NCI-H146 treated with DMSO at 0.1 percent for 48 hours (cell line): ENCODE measurements at regions not wholly inside any gene's neighbourhood (a gene's known extent, or its start where the extent isn't known, plus 50 kb on each side); places are given as distances from the start of the nearest gene placed in this dataset.
A peak's percentile ranks its signal among the peaks of the same experiment; 100 is the strongest.

Experiments
- DNase-seq: peaks from one replicate; lab custom pipeline; 2025; ENCODE audit not compliant: unreplicated experiment; lab: John Stamatoyannopoulos, UW

- no peak for DNase-seq
Observed at GRCh38 chrX:39613997-39614679, 483.6 kb downstream of the BCOR start.

DNA sequence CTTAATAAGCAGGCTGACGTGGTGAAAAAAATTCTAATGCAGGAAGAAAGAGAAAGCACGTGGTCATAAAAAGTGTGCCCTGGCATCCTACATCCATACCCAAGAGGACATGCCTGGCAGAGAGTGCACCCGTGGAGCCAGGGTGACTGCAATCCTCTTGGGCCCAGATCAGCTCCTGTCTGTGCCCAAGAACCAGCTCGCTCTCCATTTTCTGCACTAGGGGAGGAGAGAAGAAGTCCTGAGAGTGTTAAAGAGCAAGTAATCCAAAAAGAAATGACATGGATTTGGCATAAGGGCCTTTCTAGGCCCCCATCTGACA, 483.1 kb downstream of the BCOR start:
- DNase-seq: no peak

GRCh38 chrX:39616098-39616729, 481.5 kb downstream of the BCOR start:
- DNase-seq: no peak

DNA sequence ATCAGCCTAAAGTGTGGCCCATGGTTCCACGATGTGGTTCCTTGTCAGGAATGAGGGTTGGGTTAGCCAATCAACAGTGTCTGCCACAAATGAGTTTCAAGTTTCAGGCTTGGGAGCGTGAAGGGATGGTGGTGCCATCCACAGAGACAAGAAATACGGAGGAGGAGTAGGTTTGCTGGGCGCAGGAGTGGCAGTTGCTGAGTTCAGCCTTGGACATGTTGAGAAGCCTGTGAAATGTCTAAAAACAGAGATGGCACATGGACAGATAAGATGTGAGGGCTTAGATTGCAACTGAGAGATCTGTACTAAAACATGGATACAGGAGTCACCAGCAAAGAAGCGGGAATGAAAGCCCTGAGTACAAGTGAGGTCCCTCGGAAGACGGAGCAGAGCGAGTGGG, 481.0 kb downstream of the BCOR start:
- no peak for DNase-seq

- no peak for DNase-seq
Observed at GRCh38 chrX:39618178-39618577, 479.6 kb downstream of the BCOR start.

DNA sequence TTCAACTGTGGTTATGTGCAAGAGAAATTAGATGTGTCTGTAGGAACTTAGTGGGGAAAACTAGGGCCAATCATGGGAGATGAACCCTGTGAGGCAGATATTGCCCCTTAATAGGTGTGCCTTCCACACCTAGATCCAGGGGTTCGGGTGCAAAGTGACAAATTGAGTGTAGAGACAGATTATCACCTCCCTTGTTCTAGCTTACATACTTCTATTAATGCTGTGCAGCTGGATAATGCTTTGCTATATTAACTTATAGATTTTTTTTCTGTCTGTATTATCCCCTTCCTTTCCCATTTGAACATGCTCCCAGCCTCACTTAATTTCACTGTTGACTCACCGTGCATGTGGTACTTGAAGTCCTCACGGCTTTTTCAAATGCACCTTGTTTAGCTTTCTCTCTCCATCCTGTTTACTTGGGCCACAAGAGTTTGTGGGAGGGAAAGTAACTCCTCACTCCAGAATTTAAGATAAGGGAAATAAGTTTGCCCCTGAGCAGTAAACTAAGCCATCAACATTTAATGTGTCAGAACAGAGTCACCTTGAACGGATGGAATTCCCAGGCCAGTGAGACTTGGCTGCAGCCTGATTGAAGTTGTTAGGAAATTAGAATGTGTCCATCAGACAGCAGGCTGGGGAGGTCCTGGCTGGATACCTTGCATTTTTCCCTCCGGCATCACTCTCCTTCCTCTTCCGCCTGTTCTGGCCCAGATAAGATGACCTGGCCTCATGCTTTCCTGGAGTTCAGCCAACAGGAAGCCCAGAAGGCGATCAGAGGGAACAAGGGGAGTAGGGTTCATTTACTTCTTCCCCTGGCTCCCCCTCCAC, 478.4 kb downstream of the BCOR start:
- no peak for DNase-seq

DNA sequence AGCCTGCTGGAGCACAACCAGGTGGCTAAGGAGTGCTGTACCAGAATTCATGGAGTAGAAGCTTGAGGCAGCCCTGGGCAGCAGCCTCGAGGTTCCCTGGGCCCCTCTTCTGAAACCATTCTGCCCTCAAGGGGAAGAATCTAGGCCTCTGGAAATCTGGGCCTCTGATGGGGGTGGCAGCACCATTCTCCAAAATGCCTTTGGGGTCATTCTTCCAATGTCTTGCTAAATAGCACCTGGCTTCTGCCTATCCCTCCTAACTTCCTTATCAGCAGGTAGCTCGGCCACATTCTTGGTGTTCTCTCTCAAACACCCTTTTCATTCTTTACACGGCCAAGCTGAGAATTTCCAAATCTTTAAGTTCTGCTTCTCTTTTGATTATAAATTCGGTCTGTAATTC, 473.6 kb downstream of the BCOR start:
- no peak for DNase-seq

DNA sequence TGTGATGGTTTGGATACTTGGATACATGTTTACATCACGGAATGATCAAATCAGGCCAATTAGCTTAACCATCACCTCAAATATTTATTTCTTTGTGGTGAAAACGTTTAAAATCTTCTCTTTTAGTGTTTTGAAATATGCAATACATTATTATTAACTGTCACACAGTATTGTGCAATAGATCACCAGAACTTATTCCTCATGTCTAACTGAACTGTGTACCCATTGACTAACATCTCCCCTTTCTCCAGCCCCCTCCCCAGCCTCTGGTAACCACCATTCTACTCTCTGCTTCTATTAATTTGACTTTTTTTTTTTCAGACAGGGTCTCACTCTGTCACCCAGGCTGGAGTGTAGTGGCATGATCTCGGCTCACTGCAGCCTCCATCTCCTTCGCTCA, 471.9 kb downstream of the BCOR start:
- no peak for DNase-seq

DNA sequence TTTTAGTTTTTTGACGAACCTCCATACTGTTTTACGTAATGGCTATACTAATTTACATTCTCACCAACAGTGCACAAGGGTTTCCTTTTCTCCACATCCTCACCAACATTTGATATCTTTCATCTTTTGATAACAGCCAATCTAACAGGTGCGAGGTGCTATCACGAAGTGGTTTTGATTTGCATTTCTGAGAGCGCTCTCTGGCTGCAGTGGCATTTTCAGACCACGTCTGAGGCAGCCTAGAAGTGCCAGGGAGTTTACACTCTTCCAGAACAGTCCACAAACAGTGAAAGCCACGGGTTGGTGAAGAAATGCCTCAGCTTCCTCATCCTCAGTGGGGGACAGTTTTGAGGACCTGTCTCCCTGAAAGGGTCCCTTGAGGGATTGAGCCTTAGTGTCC, 471.0 kb downstream of the BCOR start:
- DNase-seq: no peak

DNA sequence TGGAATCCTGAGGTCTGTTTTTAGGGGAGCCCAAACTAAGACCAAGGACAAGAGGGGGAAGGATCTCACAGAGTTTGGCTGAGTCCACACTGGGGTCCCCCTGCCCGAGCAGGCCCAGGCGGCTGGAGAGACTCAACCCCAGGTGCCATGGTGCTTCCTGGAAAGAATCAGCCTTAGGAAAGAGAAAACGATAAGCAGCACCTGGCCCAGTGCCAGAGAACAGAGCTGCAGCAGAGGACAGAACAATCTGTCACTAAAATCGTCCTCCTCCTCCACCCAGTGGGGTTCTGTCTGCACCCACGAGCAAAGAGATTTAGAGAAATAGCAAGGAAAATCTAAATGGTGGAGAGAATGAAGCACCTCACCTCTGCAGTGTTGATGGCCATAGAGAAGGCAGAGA, 470.5 kb downstream of the BCOR start:
- DNase-seq: no peak

- no peak for DNase-seq
Observed at GRCh38 chrX:39629001-39629400, 468.8 kb downstream of the BCOR start.

GRCh38 chrX:39630344-39630743, 467.4 kb downstream of the BCOR start:
- no peak for DNase-seq

GRCh38 chrX:39631276-39632229, 466.2 kb downstream of the BCOR start:
- no peak for DNase-seq

DNA sequence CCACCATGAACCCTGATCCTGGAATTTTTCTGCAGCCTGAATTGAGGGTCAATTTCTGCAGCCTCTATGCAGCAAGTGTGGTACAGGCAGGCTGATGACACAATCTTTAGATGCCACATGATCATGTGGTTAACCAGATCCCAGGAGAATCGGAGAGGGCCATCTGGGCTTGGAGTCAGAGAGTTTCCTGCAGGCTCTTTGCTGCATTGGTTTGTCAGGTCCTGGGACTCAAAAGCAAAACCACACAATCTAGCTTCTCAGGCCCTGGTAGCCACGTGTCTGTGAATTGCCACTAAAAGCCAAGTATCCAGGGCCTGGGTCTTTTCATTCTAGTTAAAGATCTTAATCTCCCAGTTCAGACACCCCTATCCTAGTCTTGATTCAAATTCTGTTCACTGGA, 464.5 kb downstream of the BCOR start:
- DNase-seq: no peak

- DNase-seq: no peak
Observed at GRCh38 chrX:39636481-39636880, 461.3 kb downstream of the BCOR start.

DNA sequence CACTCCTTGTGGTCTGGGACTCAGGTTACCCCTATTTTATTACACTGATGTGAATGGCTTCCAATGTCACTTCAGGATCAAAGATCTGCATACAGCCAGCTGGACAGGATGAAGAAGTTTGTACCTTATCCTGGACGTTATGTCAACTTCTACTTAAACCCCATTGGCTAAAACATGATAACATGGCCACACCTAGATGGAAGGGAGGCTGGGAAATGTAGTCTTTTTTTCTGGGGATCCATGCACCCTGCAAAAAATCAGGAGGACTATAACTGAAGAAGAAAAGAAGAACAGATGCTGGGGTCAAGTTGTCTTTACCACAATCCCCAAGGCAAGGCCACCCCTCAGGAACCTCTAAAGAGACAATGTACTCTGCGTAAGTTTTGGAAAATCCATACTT, 459.2 kb downstream of the BCOR start:
- DNase-seq: no peak

DNA sequence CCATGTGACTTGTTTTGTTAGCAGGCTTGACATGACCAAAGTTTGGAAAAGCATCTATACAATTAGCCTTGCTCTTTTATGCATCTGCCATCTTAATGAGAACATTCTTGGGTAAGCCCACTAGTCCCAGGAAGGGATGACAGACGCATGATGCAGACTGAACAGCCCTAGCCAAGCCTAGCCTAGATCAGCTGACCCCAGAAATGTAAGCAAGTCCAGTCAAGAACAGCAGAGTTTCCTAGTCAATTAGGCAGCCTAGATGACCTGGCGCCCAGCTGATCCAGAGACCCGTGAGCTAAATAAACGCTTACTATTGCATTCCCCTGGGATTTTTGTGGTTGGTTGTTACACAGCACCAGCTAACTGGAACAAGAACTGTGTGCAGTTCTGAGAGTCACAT, 457.9 kb downstream of the BCOR start:
- no peak for DNase-seq

GRCh38 chrX:39640866-39641265, 456.9 kb downstream of the BCOR start:
- DNase-seq: no peak

- peak; percentile 42 for DNase-seq
Observed at GRCh38 chrX:39642071-39642470, 455.7 kb downstream of the BCOR start.

DNA sequence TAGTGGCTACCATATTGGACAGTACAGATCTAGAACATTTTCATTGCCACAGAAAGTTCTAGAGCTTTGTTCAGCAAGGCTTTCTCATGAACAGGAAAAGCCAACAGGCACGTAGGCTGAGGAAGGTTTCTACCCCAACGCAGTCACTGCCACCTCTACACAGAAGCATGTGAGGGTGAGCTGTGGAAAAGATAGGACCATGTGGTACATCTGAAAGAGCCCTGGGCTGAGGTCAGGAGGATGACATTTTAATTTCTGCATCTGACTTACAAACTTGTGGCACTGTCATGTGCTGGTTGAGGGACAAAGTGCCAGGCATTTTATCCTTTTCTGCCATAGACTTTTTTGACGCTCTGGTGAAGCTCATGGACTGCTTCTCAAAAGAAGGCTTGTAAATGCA, 454.2 kb downstream of the BCOR start:
- no peak for DNase-seq

- DNase-seq: no peak
Observed at GRCh38 chrX:39645178-39645895, 452.4 kb downstream of the BCOR start.
